Muscle of arm (tissue), 1 donor: ENCODE measurements at regions not wholly inside any gene's neighbourhood (a gene's known extent, or its start where the extent isn't known, plus 50 kb on each side); places are given as distances from the start of the nearest gene placed in this dataset.

Experiments used
- DNase-seq: peaks from one replicate; pipeline ENCODE4 v3.0.0-alpha.2; 2013

DNA sequence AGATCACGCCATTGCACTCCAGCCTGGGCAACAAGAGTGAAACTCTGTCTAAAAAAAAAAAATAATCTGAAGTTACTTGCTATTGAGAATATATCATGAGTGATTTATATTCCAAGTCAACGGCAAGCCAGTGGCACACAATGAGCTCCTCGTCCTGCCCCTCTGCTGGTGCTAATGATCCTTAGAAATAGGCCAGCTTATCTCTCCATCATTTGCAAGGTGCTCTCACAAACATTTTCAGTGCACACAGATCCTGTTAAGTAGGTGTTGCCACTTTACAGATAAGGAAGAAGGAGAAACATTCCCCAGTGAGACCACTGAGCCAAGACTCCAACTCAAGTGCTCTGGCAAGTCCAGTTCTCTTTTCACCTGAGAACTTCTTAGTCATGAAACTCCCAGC is 91.3 kb upstream of the GPR45 start:
- no peak for DNase-seq

DNA sequence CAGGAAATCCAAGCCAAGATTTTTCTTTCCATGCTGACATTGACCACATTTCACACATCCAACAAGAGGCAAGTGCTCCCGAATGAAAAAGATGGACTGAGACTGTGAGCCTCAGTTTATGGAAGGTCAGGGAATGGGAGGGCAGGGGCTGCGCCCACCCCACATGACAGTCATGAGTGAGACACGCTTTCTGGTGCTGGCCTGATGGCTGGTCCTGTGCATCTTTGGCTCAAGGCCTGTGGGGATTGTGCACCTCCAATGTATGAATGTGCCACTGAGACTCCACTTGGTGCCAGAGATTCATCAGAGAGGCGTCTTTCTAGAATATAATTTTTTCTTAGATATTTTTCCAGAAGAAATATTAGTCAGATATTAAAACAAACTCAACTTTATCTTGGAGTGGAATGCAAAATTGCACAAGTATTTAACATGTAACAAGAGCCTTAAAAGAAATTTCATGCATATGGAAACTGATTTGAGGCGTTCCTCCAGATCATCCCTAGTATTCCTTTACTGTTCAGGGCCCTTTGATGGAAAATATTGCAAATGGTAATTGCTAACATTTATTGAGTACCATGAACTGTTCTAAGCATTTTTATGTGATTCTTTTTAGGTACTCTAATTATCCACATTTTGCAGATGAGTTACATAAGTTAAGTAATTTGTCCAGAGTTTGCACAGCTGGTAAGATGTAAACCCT is 87.3 kb upstream of the GPR45 start:
- no peak for DNase-seq

DNA sequence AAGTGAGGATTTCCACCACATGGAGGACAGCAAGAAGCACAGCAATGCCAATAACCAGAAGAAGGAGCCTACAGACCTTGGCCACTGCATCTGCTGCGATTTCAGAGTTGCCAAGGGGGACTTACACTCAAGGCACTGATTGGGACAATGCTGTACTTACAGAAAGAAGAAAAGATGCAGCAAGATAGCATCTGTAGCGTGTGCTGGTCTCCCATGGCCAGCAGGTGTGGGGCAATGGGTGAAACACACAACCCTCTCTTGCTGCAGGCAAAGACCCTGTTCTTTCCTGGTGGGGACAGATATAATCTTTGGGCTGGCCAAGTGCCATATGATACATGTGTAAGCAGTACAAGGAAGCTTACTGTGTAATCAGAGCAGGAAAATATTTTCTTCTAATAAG is 85.4 kb upstream of the GPR45 start:
- no peak for DNase-seq

DNA sequence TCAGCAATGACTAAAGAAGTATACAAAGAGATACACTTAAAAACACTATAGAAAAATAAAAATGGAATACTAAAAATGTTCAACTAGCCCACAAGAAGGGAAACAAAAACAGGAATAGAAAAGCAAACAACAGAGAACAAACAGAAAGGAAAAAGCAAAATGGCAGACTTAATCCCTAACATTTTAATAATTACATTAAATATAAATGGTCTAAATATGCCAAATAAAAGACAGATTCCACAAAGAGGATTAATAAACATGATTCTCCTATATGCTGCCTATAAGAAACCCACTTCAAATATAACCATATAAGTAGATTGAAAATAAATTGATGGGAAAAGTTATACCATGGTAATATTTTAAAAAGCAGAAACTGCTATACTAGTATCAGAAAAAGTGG is 83.5 kb upstream of the GPR45 start:
- DNase-seq: no peak

DNA sequence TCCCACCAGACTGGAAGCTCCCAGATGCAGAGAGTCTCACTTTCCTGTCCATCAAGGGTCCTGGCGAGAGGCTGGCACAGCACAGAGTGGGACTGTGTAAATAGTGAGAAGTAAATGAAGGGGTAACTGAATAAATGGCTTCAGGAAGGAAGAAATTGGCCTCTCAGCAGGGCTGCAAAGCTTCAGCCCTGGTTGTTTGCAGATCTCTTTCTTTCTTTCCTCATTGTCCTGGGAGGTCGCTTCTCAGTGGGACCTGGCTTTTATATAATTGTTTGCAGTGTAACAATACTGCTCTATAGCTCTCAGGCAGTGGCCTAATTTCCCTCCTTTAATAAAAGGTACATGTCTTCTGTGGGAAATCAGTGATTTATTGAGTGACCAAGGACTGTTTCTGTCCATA is 74.9 kb upstream of the GPR45 start:
- DNase-seq: no peak

DNA sequence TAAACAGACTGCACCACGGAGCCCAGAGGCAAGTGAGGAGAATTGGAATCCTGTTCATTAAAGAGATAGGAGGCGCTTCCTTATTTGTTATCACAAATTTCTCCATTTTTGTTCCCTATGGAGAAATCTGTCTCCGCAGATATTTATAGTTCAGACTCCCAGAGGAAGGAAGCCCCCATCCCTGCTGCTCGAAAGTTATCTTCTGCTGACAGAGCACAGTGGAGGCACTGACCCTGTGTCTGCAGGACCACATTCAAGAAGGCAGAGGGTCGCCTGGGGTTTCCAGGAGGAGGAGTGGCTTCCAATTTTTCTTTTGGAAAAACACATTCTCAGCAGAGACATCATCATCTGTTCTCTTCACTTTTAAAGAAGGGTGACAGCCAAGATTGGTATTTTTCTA is 73.0 kb upstream of the GPR45 start:
- DNase-seq: no peak

DNA sequence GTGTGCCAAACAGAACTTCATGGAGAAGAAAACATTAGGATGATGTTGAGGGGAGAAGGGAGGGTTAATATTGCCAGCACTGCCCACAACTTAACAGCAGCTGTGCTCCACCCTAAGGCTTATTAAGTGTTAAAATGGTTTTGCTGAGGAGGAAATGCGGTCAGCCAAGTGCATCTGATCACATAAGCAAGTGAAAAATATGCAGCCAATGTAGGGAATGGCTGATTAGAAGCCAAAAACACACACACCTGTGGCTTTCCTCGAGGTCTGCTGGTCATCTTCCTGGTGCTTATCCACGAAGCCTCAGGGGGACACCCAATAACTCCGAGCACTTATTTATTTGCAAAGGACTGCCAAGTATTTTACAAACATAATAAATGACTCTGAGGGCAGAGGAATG is 66.3 kb upstream of the GPR45 start:
- DNase-seq: no peak

DNA sequence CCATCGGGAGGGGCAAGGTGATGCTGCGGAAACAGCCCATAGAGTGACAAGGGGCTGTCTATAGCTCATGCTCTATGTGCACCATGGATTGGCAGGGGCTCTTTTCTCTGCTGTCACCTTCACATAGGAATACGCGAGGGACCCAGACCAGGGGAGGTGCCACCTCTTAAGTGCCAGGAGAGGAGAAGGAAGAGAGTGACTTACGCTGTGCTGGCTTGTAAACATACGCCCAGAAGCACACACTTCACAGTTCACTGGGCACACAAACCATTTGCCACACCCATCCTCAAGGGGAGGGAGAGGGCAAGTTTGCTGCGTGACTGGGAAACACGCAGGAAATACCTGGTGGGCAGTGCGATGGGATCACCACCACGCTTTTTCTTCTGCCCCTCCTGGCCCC is 65.1 kb upstream of the GPR45 start:
- DNase-seq: no peak

DNA sequence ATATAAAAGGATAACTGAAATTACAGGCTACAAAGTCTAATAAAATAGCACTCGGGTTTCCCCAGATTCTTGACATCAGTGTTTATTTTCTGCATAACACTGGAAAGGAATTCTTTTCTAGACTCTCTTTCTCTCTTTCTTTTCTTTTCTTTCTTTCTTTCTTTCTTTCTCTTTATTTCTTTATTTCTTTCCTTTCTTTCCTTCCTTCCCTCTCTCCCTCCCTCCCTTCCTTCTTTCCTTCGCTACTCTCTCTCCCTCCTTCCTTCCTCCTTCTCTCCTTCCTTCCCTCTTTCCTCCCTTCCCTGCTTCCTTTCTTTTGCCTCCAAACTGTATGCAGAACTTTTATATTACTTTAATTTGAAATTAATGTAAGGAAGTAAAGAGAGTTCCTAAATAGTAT is 64.5 kb upstream of the GPR45 start:
- no peak for DNase-seq

DNA sequence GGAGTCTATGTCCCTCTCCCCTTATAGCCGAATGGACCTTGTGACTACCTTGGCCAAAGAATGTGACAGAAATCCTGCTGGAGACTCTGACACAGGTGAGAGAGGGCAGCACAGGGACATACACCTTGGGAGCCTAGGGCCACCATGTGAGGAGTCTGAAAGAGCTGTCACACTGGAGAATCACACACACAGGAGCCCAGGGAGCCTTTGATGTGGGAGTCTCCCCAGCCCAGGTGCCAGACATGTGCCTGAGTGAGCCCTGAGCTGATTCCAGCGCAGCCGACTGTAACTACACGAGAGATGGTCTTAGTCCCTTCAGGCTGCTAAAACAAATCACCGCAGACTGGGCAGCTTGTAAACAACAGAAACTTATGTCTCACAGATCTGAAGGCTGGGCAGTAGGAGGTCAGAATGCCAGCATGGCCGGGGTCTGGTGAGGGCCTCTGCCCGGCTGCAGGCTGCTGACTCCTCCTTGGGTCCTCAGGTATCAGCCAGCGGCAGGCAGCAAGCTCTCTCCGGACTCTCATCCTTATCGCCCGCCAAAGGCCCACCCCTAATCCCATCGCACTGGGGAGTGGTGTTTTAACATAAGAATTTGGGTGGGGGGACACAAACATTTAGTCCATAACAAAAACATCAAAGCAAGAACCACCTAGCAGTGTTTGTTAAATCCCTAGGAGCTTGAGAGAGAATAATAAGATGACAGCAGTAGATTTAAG is 63.8 kb upstream of the GPR45 start:
- DNase-seq: no peak

DNA sequence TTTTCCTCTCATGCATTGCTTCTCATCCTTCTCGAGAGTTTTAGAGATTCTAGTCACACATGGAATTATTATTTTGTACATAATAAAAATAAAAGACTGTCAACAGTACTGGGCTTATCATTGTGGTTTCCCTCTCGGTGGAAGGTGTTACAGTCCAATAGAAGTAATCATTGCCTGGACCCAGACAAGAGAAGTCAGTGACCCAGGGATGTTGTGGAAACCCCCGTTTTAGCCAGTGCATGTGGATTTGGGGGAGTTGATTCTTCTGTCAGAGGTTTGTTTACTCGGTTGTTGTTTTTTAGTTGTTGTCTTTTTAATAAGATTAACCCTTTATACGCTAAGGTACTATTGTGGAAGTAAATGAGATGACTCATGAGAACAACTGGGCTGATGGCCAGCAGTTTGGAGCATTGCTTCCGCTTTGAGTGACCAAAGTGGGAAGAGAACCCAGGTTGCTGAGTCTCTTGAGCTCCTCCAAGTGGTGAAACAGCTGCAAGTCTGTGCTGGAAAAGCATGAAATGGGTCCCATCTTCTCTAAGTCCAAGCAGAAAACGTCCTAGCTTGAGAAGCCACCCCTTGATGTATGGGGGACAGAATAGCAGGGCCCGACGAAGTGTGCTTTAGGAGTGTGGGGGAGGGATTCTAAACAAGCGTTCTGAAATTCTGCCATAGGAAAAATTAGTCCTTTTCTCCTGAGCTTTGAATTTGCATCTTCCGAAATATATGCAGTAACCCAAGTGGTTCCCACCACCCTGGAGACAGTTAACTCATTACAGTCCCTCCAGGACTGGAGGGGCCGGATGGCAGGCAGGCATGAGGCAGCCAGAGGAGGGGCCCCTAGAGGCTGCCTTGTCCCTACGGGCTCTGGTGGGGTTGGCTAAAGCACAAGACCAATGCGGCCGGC is 61.8 kb upstream of the GPR45 start:
- peak; percentile 11 for DNase-seq

DNA sequence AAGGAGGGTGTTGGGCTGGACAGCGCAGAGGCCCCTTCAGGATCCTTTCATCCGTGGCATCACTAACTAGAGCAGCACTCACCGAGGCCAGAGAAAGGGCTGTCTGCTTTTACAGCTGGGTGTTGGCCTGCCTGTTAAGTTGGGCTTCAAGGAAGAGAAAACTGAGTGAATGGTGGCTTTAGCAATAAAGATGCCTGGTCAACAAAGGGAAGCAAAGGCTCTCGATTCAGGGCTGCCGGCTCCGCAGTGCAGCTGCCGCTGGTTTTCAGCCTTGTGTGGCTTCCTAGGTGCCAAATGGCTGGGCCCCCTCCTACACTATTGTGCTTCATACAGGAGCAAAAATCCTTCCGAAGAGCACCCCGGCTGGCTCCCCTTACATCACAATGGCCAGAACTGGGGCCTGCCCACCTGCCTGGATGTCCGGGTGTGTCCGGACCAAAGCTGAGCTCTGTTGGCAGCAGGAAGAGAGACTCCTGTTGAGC is 61.0 kb upstream of the GPR45 start:
- DNase-seq: no peak

DNA sequence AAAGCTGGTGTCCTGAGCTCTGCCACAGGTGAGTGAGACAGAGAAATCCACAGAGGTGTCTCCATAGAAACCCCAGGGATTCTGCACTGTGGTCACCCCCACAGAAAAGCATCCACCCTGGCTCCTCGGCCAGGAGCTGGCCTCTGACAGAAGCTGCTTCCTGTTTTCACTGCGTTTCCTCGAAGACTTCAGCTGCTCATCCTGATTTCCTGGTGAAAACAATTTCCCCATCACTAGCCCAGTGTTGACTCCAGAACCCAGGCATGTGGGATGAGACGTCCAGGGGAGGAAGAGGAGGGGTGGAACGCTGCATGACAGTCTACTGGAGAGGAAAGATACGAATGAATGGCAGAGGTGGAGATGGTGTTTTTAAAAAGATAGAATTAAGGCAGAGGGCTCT is 60.3 kb upstream of the GPR45 start:
- no peak for DNase-seq

DNA sequence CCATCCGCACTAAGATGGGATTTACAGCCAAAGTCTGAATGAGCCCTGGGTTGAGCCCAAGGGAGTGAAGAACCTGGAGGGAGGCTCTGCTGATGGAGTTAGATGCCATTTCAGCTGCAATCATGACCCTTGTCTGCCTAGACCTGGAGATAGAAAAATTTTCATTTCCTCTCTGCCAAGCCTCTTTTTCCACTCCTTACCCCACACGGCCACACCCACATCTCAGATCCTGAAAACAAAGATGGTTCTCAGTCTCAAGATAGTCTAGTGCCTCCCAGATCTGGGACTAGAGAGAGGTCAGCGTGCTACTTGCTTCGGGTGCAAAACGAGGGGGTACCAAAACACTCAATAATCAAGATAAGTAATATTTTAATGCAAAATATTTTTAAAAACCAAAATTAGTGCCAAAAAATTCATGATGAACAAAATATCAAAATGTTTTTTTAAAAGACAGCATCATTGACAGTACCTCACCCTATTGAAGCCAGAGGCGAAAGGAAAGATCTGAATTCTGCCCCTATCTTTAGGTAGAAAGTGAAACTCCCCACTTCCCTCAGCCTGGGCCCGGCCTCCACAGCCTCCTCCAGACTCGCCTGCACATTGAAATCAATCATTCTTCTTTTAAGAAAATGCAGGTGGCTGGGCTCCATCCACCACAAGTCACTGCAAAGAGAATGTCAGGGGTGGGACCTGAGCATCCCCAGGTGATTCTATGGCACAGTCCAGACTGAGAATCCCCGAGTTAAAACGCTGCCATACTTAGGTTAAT is 57.8 kb upstream of the GPR45 start:
- no peak for DNase-seq

DNA sequence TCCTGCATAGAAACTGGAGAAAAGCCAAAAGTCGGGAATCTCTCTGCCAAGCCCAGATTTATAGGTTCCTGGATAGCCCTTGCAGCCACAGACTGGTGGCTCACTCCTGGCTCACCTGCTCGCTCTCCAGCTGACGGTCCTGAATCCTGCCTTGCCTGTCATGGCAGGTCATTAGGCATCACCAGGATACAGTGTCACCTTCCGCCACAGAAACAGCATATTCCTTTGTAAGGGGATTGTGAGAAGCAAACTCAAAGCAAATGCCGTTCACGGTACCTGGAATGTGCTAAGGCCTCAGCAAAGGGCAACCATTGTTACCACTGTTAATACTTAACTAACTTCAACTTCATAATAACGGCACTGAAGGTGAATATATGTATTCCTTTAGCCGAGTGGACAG is 57.1 kb upstream of the GPR45 start:
- DNase-seq: no peak

DNA sequence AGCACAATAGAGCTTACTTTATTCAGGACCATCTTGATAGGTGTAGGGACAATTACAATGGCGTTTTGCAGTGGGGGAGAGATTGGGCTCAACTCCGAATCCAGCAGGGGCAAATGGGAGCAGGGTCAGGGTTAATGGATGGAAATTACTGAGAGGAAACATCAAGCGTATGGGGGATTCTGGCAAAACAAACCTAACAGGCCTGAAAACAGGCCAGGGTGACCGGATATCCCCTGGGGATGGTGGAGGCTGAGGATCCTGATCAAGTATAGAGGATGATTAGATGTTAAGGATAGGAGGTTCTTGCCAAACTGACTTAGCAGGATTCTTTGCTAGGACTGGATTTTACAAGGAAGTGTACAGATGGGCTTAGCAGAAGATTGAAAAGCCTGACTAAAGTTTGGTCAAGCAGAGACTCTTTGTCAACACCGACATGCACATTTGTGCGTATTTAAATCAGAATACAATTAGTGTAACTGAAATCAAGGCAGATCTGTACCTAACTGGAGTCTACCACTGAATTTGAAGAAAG is 54.5 kb upstream of the GPR45 start:
- DNase-seq: no peak

DNA sequence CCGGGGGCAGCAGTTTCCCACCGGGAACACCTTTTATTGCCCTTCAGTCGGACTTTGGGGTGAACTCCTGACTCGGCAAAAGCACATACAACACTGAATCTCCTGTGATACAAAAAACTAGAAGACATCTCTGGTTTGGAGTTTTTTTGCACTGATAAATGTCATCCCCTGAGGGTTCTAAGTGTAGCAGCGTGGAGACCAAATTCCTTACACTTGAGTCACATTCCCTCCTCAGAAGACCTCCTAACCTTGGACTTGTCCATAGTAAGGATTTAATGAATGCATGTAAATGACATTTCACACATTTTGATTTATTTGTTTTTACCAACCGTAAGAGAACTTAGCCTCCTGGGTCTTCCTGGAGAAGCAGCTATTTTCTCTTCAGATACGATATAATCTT is 54.0 kb upstream of the GPR45 start:
- no peak for DNase-seq

DNA sequence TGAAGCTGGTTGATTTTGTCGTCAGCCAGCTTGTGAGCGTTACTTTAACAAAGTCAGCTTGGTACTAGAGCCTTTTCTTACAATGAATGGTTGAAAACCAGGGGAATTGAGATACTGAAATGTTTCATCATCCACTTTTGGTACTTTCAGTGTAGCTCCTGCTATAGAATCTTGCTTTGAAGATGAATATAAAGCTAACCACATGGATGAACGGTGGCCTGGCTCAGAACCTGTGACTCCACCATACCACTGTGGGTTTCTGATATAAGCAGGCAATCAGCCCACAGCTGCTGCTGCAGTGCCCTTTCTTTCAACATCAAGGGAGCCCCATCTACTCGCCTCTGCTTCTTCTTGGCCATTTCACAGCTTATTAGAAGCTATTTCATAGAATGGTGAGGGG is 53.2 kb upstream of the GPR45 start:
- no peak for DNase-seq
